ENCODE measurements at regions not wholly inside any gene's neighbourhood (a gene's known extent, or its start where the extent isn't known, plus 50 kb on each side); places are given as distances from the start of the nearest gene placed in this dataset.

GRCh38 chr7:155398944-155399343 is 59.0 kb upstream of the EN2 start:
- Histone ChIP-seq H3K27me3 (peaks cover 25 to 46% (median 44%) of the 10 kb centered on the region in 11 experiments), H3K4me3 (no peak overlapping the region), H3K27ac (no peak overlapping the region), H4K20me1 (peaks cover 0 to 9% (median 0%) of the 10 kb centered on the region in 11 experiments; a peak in 1 of 22 replicates), H3K4me1 (no peaks in the 10 kb centered on the region), H3K9ac (no peak overlapping the region), H3K4me2 (no peak overlapping the region), H3K36me3 (no peaks in the 10 kb centered on the region), H3K9me3 (replicated peaks in 1 of 11) (peaks cover 0 to 8% (median 0%) of the 10 kb centered on the region in 11 experiments; a peak in 3 of 22 replicates)
- TF ChIP-seq Cebpa-rat (IDR thresholded peaks at IDR 0.05), result no peak

DNA sequence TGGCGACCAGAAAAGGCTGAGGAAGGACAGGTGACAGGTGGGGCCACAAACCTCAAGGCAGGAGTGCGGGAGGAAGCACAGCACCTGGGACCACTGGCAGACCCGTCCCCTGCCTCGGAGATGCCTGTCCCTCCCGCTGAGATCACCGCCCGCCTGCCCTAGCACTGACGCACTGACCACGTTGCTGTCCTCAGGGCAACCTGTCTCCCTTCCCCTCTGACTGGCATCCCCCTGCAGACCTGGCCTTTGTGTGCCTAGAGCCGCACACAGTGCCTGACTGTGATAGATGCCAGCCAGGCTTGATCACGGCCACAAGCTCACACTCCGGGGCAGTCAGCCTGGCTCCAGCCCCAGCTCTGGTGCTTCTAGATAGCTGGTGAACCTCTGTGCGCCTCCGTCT is 58.4 kb upstream of the EN2 start:
- TF ChIP-seq Cebpa-rat (IDR thresholded peaks at IDR 0.05), result no peak
- H4K20me1 ChIP-seq, result peaks cover 0 to 9% (median 0%) of the 10 kb centered on the region in 11 experiments; a peak in 1 of 22 replicates
- H3K27ac ChIP-seq, result no peak overlapping the region
- peaks cover 0 to 8% (median 0%) of the 10 kb centered on the region in 11 experiments; a peak in 3 of 22 replicates for H3K9me3 ChIP-seq (replicated peaks in 1 of 11)
- H3K4me1 ChIP-seq, result no peaks in the 10 kb centered on the region
- H3K4me3 ChIP-seq, result no peak overlapping the region
- peaks cover 25 to 50% (median 48%) of the 10 kb centered on the region in 11 experiments for H3K27me3 ChIP-seq
- H3K9ac ChIP-seq, result no peak overlapping the region
- no peak overlapping the region for H3K4me2 ChIP-seq
- H3K36me3 ChIP-seq, result no peaks in the 10 kb centered on the region

- TF ChIP-seq Cebpa-rat (IDR thresholded peaks at IDR 0.05), result no peak
- Histone ChIP-seq H4K20me1 (peaks cover 0 to 17% (median 0%) of the 10 kb centered on the region in 11 experiments; a peak in 1 of 22 replicates), H3K4me3 (no peak overlapping the region), H3K9me3 (replicated peaks in 1 of 11) (peaks cover 0 to 8% (median 0%) of the 10 kb centered on the region in 11 experiments; a peak in 3 of 22 replicates), H3K4me2 (no peak overlapping the region), H3K4me1 (peaks cover 0 to 13% (median 8%) of the 10 kb centered on the region in 10 experiments; a peak in 13 of 20 replicates), H3K36me3 (no peaks in the 10 kb centered on the region), H3K27me3 (peaks cover 38 to 65% (median 62%) of the 10 kb centered on the region in 11 experiments), H3K27ac (no peak overlapping the region), H3K9ac (no peak overlapping the region)
These were observed 56.7 kb upstream of the EN2 start for GRCh38 chr7:155401231-155401630.

GRCh38 chr7:155401884-155402283 is 56.0 kb upstream of the EN2 start:
- Histone ChIP-seq H3K27me3 (peaks cover 40 to 68% (median 66%) of the 10 kb centered on the region in 11 experiments), H3K9me3 (replicated peaks in 1 of 11) (peaks cover 0 to 8% (median 0%) of the 10 kb centered on the region in 11 experiments; a peak in 3 of 22 replicates), H3K4me1 (peaks cover 0 to 16% (median 10%) of the 10 kb centered on the region in 10 experiments; a peak in 13 of 20 replicates), H3K9ac (no peak overlapping the region), H3K4me2 (no peak overlapping the region), H3K27ac (no peak overlapping the region), H3K36me3 (no peaks in the 10 kb centered on the region), H4K20me1 (peaks cover 0 to 17% (median 0%) of the 10 kb centered on the region in 11 experiments; a peak in 1 of 22 replicates), H3K4me3 (no peak overlapping the region)
- TF ChIP-seq Cebpa-rat (IDR thresholded peaks at IDR 0.05), result no peak

- no peak overlapping the region for H3K4me3 ChIP-seq
- TF ChIP-seq Cebpa-rat (IDR thresholded peaks at IDR 0.05), result no peak
- no peak overlapping the region for H3K4me2 ChIP-seq
- H3K27me3 ChIP-seq, result peaks cover 40 to 68% (median 66%) of the 10 kb centered on the region in 11 experiments
- no peaks in the 10 kb centered on the region for H3K36me3 ChIP-seq
- peaks cover 0 to 16% (median 10%) of the 10 kb centered on the region in 10 experiments; a peak in 13 of 20 replicates for H3K4me1 ChIP-seq
- peaks cover 0 to 17% (median 0%) of the 10 kb centered on the region in 11 experiments; a peak in 1 of 22 replicates for H4K20me1 ChIP-seq
- no peak overlapping the region for H3K9ac ChIP-seq
- H3K9me3 ChIP-seq (replicated peaks in 1 of 11), result peaks cover 0 to 8% (median 0%) of the 10 kb centered on the region in 11 experiments; a peak in 3 of 22 replicates
- H3K27ac ChIP-seq, result no peak overlapping the region
These were observed 55.0 kb upstream of the EN2 start for GRCh38 chr7:155402941-155403340.

- no peak overlapping the region for H3K27ac ChIP-seq
- peaks cover 0 to 8% (median 0%) of the 10 kb centered on the region in 11 experiments; a peak in 3 of 22 replicates for H3K9me3 ChIP-seq (replicated peaks in 1 of 11)
- H3K4me2 ChIP-seq, result no peak overlapping the region
- H3K4me1 ChIP-seq, result peaks cover 0 to 23% (median 15%) of the 10 kb centered on the region in 10 experiments; a peak in 14 of 20 replicates
- H3K9ac ChIP-seq, result no peak overlapping the region
- H4K20me1 ChIP-seq, result peaks cover 0 to 25% (median 0%) of the 10 kb centered on the region in 11 experiments; a peak in 5 of 22 replicates
- peaks cover 55 to 79% (median 76%) of the 10 kb centered on the region in 11 experiments for H3K27me3 ChIP-seq
- no peak overlapping the region for H3K4me3 ChIP-seq
- H3K36me3 ChIP-seq, result no peaks in the 10 kb centered on the region
- no peak for TF ChIP-seq Cebpa-rat (IDR thresholded peaks at IDR 0.05)
These were observed 53.0 kb upstream of the EN2 start for GRCh38 chr7:155404976-155405375.

GRCh38 chr7:155405399-155406318 is 52.3 kb upstream of the EN2 start:
- H3K4me1 ChIP-seq, result peaks cover 0 to 28% (median 17%) of the 10 kb centered on the region in 10 experiments; a peak in 15 of 20 replicates
- peak overlapping the region in 9 of 11 experiments; percentile 17 to 68 (median 45); a peak in 18 of 22 replicates for H3K4me2 ChIP-seq
- H3K27me3 ChIP-seq, result peaks cover 56 to 79% (median 76%) of the 10 kb centered on the region in 11 experiments
- no peak overlapping the region for H3K4me3 ChIP-seq
- no peaks in the 10 kb centered on the region for H3K36me3 ChIP-seq
- H3K9me3 ChIP-seq (replicated peaks in 1 of 11), result peaks cover 0 to 8% (median 0%) of the 10 kb centered on the region in 11 experiments; a peak in 3 of 22 replicates
- H3K9ac ChIP-seq, result 0 out of 22 replicates have a peak overlapping the region, but pooled peaks of 1 of the 11 experiments have one; percentile 19
- H3K27ac ChIP-seq, result no peak overlapping the region
- no peak for TF ChIP-seq Cebpa-rat (IDR thresholded peaks at IDR 0.05)
- H4K20me1 ChIP-seq, result peaks cover 0 to 26% (median 0%) of the 10 kb centered on the region in 11 experiments; a peak in 5 of 22 replicates

- no peaks in the 10 kb centered on the region for H3K36me3 ChIP-seq
- H3K9me3 ChIP-seq (replicated peaks in 1 of 11), result no peaks in the 10 kb centered on the region
- H3K4me3 ChIP-seq, result no peak overlapping the region
- no peak overlapping the region for H3K27ac ChIP-seq
- H3K4me2 ChIP-seq, result no peak overlapping the region
- no peak for TF ChIP-seq Cebpa-rat (IDR thresholded peaks at IDR 0.05)
- H4K20me1 ChIP-seq, result peaks cover 0 to 26% (median 0%) of the 10 kb centered on the region in 11 experiments; a peak in 6 of 22 replicates
- peaks cover 0 to 40% (median 21%) of the 10 kb centered on the region in 10 experiments; a peak in 15 of 20 replicates for H3K4me1 ChIP-seq
- H3K27me3 ChIP-seq, result peaks cover 38 to 67% (median 60%) of the 10 kb centered on the region in 11 experiments
- no peak overlapping the region for H3K9ac ChIP-seq
These were observed 50.1 kb upstream of the EN2 start for GRCh38 chr7:155407799-155408198.
